ENCODE measurements at regions not wholly inside any gene's neighbourhood (a gene's known extent, or its start where the extent isn't known, plus 50 kb on each side); places are given as distances from the start of the nearest gene placed in this dataset.
"Not testable (repeated sequence)": the region's sequence is repeated elsewhere in the genome, so short reads cannot be mapped to it uniquely, and the experiment has no call there.

DNA sequence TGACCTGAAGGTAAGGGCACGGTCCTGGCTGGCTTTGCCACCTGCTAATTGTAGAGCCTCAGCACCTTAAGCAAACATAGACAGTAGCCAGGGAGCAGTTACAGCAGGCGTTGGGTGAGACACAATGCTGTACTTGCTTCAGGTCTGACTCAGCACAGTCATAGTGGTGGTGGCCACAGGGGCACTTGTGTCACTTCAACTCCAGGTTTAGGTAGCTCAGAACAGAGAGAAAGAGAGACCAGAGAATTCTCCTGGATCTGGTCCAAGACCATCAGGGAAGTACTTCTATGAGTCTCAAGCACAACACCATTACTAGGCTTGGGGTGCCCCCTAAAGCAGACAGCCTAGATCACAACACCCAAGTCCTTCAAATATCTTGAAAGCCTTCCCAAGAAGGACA is 204.4 kb downstream of the OTOL1 start:
- no peaks in the 10 kb centered on the region for H3K4me1 Mint-ChIP-seq (ENCODE audit: low read depth)
- no peak overlapping the region for H3K27ac Mint-ChIP-seq
- no peak overlapping the region for H3K4me3 Mint-ChIP-seq (ENCODE audit: low read depth)
- no peaks in the 10 kb centered on the region for H3K27me3 Mint-ChIP-seq
- TF ChIP-seq, protein P1, sequence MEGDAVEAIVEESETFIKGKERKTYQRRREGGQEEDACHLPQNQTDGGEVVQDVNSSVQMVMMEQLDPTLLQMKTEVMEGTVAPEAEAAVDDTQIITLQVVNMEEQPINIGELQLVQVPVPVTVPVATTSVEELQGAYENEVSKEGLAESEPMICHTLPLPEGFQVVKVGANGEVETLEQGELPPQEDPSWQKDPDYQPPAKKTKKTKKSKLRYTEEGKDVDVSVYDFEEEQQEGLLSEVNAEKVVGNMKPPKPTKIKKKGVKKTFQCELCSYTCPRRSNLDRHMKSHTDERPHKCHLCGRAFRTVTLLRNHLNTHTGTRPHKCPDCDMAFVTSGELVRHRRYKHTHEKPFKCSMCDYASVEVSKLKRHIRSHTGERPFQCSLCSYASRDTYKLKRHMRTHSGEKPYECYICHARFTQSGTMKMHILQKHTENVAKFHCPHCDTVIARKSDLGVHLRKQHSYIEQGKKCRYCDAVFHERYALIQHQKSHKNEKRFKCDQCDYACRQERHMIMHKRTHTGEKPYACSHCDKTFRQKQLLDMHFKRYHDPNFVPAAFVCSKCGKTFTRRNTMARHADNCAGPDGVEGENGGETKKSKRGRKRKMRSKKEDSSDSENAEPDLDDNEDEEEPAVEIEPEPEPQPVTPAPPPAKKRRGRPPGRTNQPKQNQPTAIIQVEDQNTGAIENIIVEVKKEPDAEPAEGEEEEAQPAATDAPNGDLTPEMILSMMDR (IDR thresholded peaks at IDR 0.05; ENCODE audit: unreplicated experiment) = no peak
- H3K9me3 Mint-ChIP-seq (ENCODE audit: low read depth) = peaks cover 3% of the 10 kb centered on the region
- no peaks in the 10 kb centered on the region for H3K36me3 Mint-ChIP-seq (ENCODE audit: insufficient read depth)
- no peak for DNase-seq (ENCODE audit: low spot score, unreplicated experiment)

DNA sequence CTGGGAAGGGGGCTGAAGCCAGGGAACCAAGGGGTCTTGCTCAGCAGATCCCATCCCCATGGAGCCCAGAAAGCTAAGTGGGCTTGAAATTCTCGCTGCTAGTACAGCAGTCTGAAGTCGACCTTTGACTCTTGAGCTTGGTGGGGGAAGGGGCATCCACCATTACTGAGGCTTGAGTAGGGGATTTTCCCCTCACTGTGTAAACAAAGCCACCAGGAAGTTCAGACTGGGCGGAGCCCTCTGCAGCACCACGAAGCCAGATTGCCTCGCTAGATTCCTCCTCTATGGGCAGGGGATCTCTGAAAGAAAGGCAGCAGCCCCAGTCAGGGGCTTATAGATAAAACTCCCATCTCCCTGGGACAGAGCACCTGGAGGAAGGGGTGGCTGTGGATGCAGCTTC is 210.6 kb downstream of the OTOL1 start:
- not testable (repeated sequence) for H3K4me1 Mint-ChIP-seq (ENCODE audit: low read depth); H3K27me3 Mint-ChIP-seq; DNase-seq (ENCODE audit: low spot score, unreplicated experiment); H3K4me3 Mint-ChIP-seq (ENCODE audit: low read depth); H3K27ac Mint-ChIP-seq; H3K36me3 Mint-ChIP-seq (ENCODE audit: insufficient read depth)
- peaks cover 19% of the 10 kb centered on the region for H3K9me3 Mint-ChIP-seq (ENCODE audit: low read depth)

GRCh38 chr3:161713731-161714130 is 217.1 kb downstream of the OTOL1 start:
- no peaks in the 10 kb centered on the region for H3K27me3 Mint-ChIP-seq
- TF ChIP-seq, protein P1 (IDR thresholded peaks at IDR 0.05; ENCODE audit: unreplicated experiment) = no peak
- peaks cover 15% of the 10 kb centered on the region for H3K9me3 Mint-ChIP-seq (ENCODE audit: low read depth)
- H3K4me3 Mint-ChIP-seq (ENCODE audit: low read depth) = no peak overlapping the region
- no peaks in the 10 kb centered on the region for H3K36me3 Mint-ChIP-seq (ENCODE audit: insufficient read depth)
- no peaks in the 10 kb centered on the region for H3K4me1 Mint-ChIP-seq (ENCODE audit: low read depth)
- DNase-seq (ENCODE audit: low spot score, unreplicated experiment) = no peak
- H3K27ac Mint-ChIP-seq = no peak overlapping the region

- no peak overlapping the region for H3K4me3 Mint-ChIP-seq (ENCODE audit: low read depth)
- no peaks in the 10 kb centered on the region for H3K36me3 Mint-ChIP-seq (ENCODE audit: insufficient read depth)
- H3K4me1 Mint-ChIP-seq (ENCODE audit: low read depth) = peaks cover 4% of the 10 kb centered on the region
- H3K9me3 Mint-ChIP-seq (ENCODE audit: low read depth) = no peaks in the 10 kb centered on the region
- DNase-seq (ENCODE audit: low spot score, unreplicated experiment) = no peak
- H3K27ac Mint-ChIP-seq = no peak overlapping the region
- TF ChIP-seq, protein P1 (IDR thresholded peaks at IDR 0.05; ENCODE audit: unreplicated experiment) = no peak
- no peaks in the 10 kb centered on the region for H3K27me3 Mint-ChIP-seq
These were observed 235.4 kb downstream of the OTOL1 start for GRCh38 chr3:161731968-161732367.

GRCh38 chr3:161737171-161737570 is 240.6 kb downstream of the OTOL1 start:
- no peaks in the 10 kb centered on the region for H3K36me3 Mint-ChIP-seq (ENCODE audit: insufficient read depth)
- TF ChIP-seq, protein P1 (IDR thresholded peaks at IDR 0.05; ENCODE audit: unreplicated experiment) = no peak
- H3K4me3 Mint-ChIP-seq (ENCODE audit: low read depth) = no peak overlapping the region
- H3K27me3 Mint-ChIP-seq = no peaks in the 10 kb centered on the region
- DNase-seq (ENCODE audit: low spot score, unreplicated experiment) = no peak
- peaks cover 4% of the 10 kb centered on the region for H3K4me1 Mint-ChIP-seq (ENCODE audit: low read depth)
- no peak overlapping the region for H3K27ac Mint-ChIP-seq
- H3K9me3 Mint-ChIP-seq (ENCODE audit: low read depth) = no peaks in the 10 kb centered on the region

- Mint-ChIP-seq H3K27me3 (no peaks in the 10 kb centered on the region), H3K4me1 (ENCODE audit: low read depth) (peaks cover 4% of the 10 kb centered on the region), H3K36me3 (ENCODE audit: insufficient read depth) (no peaks in the 10 kb centered on the region), H3K4me3 (ENCODE audit: low read depth) (no peak overlapping the region), H3K27ac (no peak overlapping the region), H3K9me3 (ENCODE audit: low read depth) (peaks cover 3% of the 10 kb centered on the region)
- TF ChIP-seq, protein P1 (IDR thresholded peaks at IDR 0.05; ENCODE audit: unreplicated experiment) = no peak
- DNase-seq (ENCODE audit: low spot score, unreplicated experiment) = no peak
These were observed 243.8 kb downstream of the OTOL1 start for GRCh38 chr3:161740421-161740820.

Measured in progenitor cell of endocrine pancreas (in vitro differentiated cells).